OCI-LY7 (cell line): ENCODE measurements at regions not wholly inside any gene's neighbourhood (a gene's known extent, or its start where the extent isn't known, plus 50 kb on each side); places are given as distances from the start of the nearest gene placed in this dataset.

Experiments
- BruUV-seq: library from RNA; stranded (reverse); fragments of 400-500 nt; replicated peaks from 2 replicates; lab custom pipeline; 2021; lab: Mats Ljungman, UMichigan
- CTCF ChIA-PET: fragments of 300-600 bp; sonication (Branson Sonifier 250); formaldehyde crosslinking; loops from one replicate; lab custom pipeline; 2022; ENCODE audit warnings: antibody characterized with exemption; ENCODE audit not compliant: unreplicated experiment; lab: Charles Lee
- POLR2A ChIA-PET: fragments of 300-600 bp; sonication (Branson Sonifier 250); formaldehyde crosslinking; loops from one replicate; lab custom pipeline; 2022; ENCODE audit warnings: antibody characterized with exemption; lab: Charles Lee
- DNase-seq: peaks from one replicate; pipeline ENCODE4 v3.0.0-alpha.2; 2015; ENCODE audit warnings: low spot score
- H2AFZ ChIP-seq: fragments of 200-600 bp; sonication (generic), shearing (Covaris generic); 2 replicates; pipeline ENCODE4 v1.6.1; 2014; ENCODE audit warnings: mild to moderate bottlenecking, antibody characterized with exemption, low read length, moderate library complexity
- H3K27ac ChIP-seq: fragments of 200-600 bp; sonication (generic); 2 replicates; pipeline ENCODE4 v1.5.1; 2014; ENCODE audit warnings: mixed run types, low read depth, mild to moderate bottlenecking, moderate library complexity, low read length, inconsistent platforms; ENCODE audit not compliant: poor library complexity, severe bottlenecking
- H3K36me3 ChIP-seq: fragments of 200-600 bp; sonication (generic); 2 replicates; pipeline ENCODE4 v1.6.1; 2014; ENCODE audit warnings: mild to moderate bottlenecking, antibody characterized with exemption, low read length, moderate library complexity, mixed read lengths; ENCODE audit not compliant: insufficient read depth
- H3K4me1 ChIP-seq: fragments of 200-600 bp; sonication (generic); 2 replicates; pipeline ENCODE4 v1.5.1; 2014; ENCODE audit warnings: mild to moderate bottlenecking, low read length; ENCODE audit not compliant: insufficient read depth, poor library complexity, severe bottlenecking
- H3K4me2 ChIP-seq: fragments of 200-600 bp; sonication (generic); 2 replicates; pipeline ENCODE4 v1.6.1; 2014; ENCODE audit warnings: mild to moderate bottlenecking, low read length
- H3K4me3 ChIP-seq: fragments of 200-600 bp; sonication (generic); 2 replicates; pipeline ENCODE4 v1.5.1; 2014; ENCODE audit warnings: mild to moderate bottlenecking, low read depth, low read length; ENCODE audit not compliant: poor library complexity, severe bottlenecking
- H3K79me2 ChIP-seq: fragments of 200-600 bp; sonication (generic); 2 replicates; pipeline ENCODE4 v1.6.1; 2016; ENCODE audit warnings: low read depth, mild to moderate bottlenecking, low read length, moderate library complexity, mixed read lengths; ENCODE audit not compliant: insufficient read depth
- H3K9me2 ChIP-seq: fragments of 200-600 bp; sonication (generic); 2 replicates; pipeline ENCODE4 v1.6.1; 2016; ENCODE audit warnings: mild to moderate bottlenecking, low read length, mixed read lengths; ENCODE audit not compliant: insufficient read depth
- H3K9me3 ChIP-seq: fragments of 200-600 bp; sonication (generic); 2 replicates; pipeline ENCODE4 v1.6.1; 2014; ENCODE audit warnings: mild to moderate bottlenecking, mixed run types, low read length, mixed read lengths
- H4K20me1 ChIP-seq: fragments of 200-600 bp; sonication (generic); 2 replicates; pipeline ENCODE4 v1.6.1; 2014; ENCODE audit warnings: mild to moderate bottlenecking, antibody characterized with exemption, low read length, moderate library complexity, mixed read lengths; ENCODE audit not compliant: insufficient read depth
- CTCF ChIP-seq: fragments of 200-600 bp; sonication (generic); conservative IDR thresholded peaks from 2 replicates; pipeline ENCODE4 v1.5.1; 2014; ENCODE audit warnings: mild to moderate bottlenecking, antibody characterized with exemption, low read length, moderate library complexity, mixed read lengths
- EZH2phosphoT487 ChIP-seq: fragments of 200-600 bp; sonication (generic); IDR thresholded peaks from 2 replicates; pipeline ENCODE4 v1.6.1; 2018; ENCODE audit warnings: low read depth, borderline replicate concordance, mild to moderate bottlenecking, mixed run types, antibody characterized with exemption, low read length, moderate library complexity, mixed read lengths
- intact Hi-C: fragments of 100-400 bp; cut with micrococcal nuclease; formaldehyde crosslinking; loops from one replicate; pipeline ENCODE4 v1.10.0; 2022; ENCODE audit not compliant: unreplicated experiment

GRCh38 chr7:16068183-16068582 is 353.2 kb downstream of the CRPPA start:
- Histone ChIP-seq H3K4me1 (no peaks in the 10 kb centered on the region), H3K4me3 (no peak overlapping the region), H3K9me3 (no peaks in the 10 kb centered on the region), H2AFZ (no peak overlapping the region), H3K4me2 (no peak overlapping the region), H3K79me2 (no peaks in the 10 kb centered on the region), H3K27ac (no peak overlapping the region), H3K9me2 (no peaks in the 10 kb centered on the region), H4K20me1 (no peaks in the 10 kb centered on the region), H3K36me3 (no peaks in the 10 kb centered on the region)
- TF ChIP-seq EZH2phosphoT487 (no peak), CTCF (no peak)
- ChIA-PET CTCF (no interaction called here), POLR2A (interaction anchor here (0.6 kb wide), 1 partner anchor 55 kb away, joined by 3 read pairs; no protein-coding TSS in a partner anchor)
- intact Hi-C loops = no loop called here
- no peak for DNase-seq
- no TSS peak for BruUV-seq

GRCh38 chr7:16067711-16068110 is 353.6 kb downstream of the CRPPA start:
- intact Hi-C loops = no loop called here
- TF ChIP-seq CTCF = no peak
- TF ChIP-seq EZH2phosphoT487 = no peak
- Histone ChIP-seq H3K9me2 (no peaks in the 10 kb centered on the region), H3K27ac (no peak overlapping the region), H3K4me2 (no peak overlapping the region), H4K20me1 (no peaks in the 10 kb centered on the region), H3K9me3 (no peaks in the 10 kb centered on the region), H3K4me3 (no peak overlapping the region), H3K4me1 (no peaks in the 10 kb centered on the region), H3K36me3 (no peaks in the 10 kb centered on the region), H3K79me2 (no peaks in the 10 kb centered on the region), H2AFZ (no peak overlapping the region)
- CTCF ChIA-PET = no interaction called here
- no TSS peak for BruUV-seq
- POLR2A ChIA-PET = interaction anchor here (0.6 kb wide), 1 partner anchor 921 kb away, joined by 3 read pairs; no protein-coding TSS in a partner anchor
- no peak for DNase-seq

- Histone ChIP-seq H2AFZ (no peak overlapping the region), H3K9me2 (no peaks in the 10 kb centered on the region), H3K79me2 (no peaks in the 10 kb centered on the region), H4K20me1 (no peaks in the 10 kb centered on the region), H3K4me1 (no peaks in the 10 kb centered on the region), H3K4me3 (no peak overlapping the region), H3K27ac (no peak overlapping the region), H3K4me2 (no peak overlapping the region), H3K36me3 (no peaks in the 10 kb centered on the region), H3K9me3 (no peaks in the 10 kb centered on the region)
- intact Hi-C loops = no loop called here
- TF ChIP-seq EZH2phosphoT487 (no peak), CTCF (no peak)
- no TSS peak for BruUV-seq
- DNase-seq = no peak
- CTCF ChIA-PET = no interaction called here
- POLR2A ChIA-PET = interaction anchor here (0.6 to 1.2 kb wide), 2 partner anchors 17 to 921 kb away, joined by 3 to 4 read pairs; no protein-coding TSS in a partner anchor
Measured at GRCh38 chr7:16066805-16067459, 354.4 kb downstream of the CRPPA start.
